Ureter (tissue), 1 donor: ENCODE measurements at regions not wholly inside any gene's neighbourhood (a gene's known extent, or its start where the extent isn't known, plus 50 kb on each side); places are given as distances from the start of the nearest gene placed in this dataset.

Experiments used
- DNase-seq: peaks from one replicate; pipeline ENCODE4 v3.0.0-alpha.2; 2020; ENCODE audit warnings: low spot score
- donor health status: DM: yes; HTN: yes; CAD: no.

DNA sequence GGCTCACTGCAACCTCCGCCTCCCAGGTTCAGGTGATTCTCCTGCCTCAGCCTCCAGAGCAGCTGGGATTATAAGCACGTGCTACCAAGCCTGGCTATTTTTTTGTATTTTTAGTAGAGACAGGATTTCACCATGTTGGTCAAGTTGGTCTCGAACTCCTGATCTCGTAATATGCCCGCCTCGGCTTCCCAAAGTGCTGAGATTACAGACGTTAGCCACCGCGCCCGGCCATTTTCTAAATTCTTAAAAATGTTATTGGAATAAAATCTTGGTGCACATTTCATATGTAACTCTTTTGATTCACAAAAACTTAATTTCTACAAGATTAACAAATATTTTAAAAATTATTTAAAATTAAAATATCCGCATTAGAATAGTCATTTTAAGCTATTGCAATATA, 1480.3 kb upstream of the SPRY2 start:
- DNase-seq: no peak

DNA sequence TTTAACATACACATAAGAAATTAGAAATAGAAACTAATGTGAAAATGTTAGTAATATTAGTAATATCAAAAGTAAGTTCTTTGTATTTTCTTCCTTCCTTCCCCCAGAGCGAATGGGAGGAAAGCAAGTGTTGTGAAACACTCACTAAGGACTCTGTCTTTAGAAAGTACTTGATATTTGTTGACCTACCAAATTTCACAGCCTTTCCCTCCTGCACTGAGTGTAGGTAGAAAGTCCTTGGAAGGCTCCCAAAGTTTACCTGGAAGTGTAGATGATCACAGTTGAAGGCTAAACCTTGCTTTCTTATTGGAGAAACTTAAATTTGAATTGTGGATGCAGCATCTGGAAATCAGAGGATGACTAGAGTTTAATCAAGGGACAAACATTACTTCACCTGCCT, 1459.5 kb upstream of the SPRY2 start:
- no peak for DNase-seq

DNA sequence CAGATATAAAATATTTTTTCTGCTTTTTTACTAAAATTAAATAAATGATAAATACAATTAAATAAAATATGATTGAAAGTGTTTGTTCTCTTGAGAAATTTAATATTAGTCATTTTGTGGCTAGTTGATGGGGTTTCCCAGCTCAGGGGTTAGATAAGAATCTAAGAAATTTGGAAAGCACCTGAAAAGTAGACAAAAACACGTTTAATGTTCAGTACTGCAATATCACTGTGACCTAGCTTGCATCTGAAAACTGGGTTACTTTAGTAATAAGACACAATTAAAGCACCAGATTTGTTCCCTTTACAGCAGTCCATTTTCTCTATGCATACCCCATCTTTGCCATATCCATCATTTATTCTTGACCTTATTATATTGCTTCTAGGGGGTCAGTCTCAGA, 1454.8 kb upstream of the SPRY2 start:
- DNase-seq: no peak

DNA sequence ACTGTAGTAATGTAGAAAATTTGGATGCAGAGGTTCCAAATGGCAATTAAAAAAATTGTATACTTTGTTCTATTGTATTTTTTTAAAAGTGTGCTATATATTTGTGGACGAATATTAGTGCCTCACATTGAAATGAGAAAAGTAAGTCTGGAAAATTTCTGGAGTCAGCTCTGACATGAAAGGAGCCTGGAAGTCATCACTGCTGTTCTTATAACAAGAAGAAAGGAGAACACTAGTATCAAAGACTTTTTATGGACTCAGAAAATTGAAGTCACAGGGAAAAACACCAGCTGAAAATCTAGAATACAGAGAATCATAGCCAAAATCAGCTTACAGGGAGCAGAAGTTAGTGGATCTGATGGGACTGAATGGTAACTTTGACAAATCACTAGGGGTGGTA, 1450.7 kb upstream of the SPRY2 start:
- no peak for DNase-seq

DNA sequence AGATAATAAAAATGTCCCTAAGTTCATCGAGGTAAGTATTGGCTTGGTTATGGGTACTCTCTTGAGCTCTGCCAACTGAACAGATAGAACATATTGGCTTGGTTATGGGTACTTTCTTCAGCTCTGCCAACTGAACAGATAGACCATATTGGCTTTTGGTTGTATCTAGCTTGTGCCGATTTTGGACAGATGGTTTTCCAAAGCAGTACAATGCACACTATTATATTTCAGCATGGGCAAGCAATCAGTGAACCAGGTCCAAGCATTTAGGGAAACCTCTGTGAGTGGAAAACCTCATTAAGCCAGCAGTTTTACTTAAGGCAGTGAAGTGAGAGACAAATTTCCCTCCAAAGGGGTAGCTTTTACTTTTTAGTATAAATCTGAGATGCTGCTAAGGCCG, 1440.5 kb upstream of the SPRY2 start:
- no peak for DNase-seq

DNA sequence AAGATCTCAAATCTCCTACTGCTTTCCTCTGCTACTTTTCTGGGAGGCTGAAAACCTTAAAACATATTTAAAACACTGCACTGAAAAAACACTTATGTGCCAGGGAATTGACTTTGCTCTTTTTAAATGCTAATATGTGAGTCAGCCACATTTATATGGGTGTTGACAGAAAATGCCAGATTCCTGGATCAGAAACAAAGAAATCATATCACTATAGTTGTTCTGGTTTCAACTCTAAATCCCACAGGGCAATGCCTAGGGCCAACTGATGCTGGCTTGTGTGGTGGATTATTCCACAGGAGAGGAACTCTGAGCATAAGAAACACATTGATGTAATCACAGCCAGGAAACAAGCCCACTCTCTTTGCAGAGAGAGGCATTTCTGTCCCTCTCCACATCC, 1439.0 kb upstream of the SPRY2 start:
- DNase-seq: no peak

DNA sequence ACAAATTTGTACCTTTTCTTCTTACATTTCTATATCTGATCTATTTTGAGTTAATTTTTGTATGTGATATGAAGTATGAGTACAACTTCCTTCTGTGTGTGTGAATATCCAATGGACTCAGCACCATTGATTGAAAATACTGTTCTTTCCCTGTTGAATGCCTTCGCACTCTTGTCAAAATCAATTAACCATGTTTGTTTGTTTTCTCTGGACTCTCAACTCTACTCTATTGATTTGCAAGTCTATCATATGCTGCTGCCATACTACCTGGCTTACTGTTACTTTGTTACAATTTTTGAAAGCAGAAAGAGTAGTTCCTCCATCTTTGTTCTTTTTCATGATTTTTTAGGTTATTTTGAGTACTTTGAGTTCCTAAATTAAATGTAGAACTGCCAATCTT, 1437.4 kb upstream of the SPRY2 start:
- DNase-seq: no peak

DNA sequence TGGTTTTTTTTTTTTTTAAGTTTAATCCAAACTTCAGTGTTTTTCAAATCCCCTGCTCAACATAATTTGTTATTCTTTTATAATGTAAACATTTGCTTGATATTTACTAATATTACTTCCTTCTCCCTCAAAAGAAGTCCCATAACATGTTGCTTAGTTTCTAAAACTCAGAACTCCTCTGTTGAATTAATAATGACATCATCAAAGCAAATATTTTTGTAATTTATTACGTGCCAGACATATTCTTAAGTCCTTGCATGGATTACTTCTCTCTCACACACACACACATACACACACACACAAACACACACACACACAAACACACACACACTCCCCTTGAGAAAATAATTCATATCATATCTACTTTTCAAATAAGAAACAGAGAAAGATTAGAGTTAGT, 1432.3 kb upstream of the SPRY2 start:
- no peak for DNase-seq

DNA sequence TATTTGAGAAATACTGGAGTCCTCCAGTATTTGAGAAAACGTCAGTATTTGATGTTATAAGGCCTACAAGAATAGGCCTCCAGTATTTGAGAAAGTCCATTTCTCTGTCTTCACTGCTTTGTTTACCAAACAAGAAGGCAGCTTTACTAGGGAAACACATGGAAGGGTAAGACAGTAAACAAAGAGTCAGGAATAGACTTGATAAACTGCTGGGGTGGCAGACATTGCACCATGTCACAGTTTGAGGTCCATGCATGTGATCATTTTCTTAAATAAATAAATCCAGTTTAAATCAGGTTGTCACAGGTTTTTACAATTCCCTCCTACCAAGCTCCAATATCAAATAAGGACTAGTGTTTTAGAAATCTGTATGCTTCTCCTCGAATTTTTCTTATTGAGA, 1431.0 kb upstream of the SPRY2 start:
- DNase-seq: no peak

DNA sequence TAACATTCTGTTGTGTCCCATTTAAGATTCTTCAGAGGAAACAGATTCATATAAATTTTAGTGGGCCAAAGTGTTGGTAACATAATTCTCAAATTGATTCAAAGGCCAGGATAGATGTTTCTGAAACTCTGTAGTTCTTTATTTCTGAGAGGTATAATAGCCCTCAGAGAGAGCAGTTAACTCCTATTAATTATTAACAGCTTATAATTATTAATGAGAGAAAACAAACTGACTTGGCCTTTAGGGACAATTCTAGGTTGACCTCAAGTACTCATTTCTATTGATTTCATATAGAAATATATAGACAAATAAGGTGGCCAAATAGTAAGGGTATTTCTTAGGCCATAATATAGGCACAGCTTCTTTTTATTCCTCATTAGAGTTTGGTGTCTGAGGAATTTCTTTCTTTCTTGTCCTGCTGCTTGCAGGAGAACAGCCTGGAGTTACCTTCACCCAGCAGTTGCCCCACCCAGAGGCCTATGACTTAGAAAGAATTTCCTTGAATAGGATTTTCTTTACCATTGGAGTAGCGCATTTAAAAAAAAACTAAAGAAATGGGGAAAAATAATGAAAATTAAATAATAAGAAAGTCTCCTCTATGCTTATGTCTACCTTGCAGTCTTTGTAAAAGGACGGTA, 1430.1 kb upstream of the SPRY2 start:
- no peak for DNase-seq

DNA sequence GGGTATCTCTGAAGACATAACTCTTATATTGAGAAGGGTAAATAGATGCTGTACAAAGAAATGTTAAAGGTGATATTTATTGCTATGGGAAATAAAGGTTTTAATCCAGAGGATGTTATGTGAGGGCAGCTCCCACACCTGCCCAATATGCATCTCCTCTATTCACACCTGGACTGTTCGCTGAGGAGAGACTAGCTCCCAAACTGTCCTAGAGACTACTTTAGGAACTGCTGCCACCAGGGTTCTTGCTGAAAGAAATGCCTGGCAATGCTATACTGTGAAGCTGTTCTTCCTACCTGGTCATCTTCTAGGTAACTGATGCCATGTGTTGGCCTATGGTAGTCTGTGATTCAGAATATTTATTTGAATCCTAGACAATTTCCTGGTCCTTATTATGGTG, 1421.5 kb upstream of the SPRY2 start:
- DNase-seq: no peak

DNA sequence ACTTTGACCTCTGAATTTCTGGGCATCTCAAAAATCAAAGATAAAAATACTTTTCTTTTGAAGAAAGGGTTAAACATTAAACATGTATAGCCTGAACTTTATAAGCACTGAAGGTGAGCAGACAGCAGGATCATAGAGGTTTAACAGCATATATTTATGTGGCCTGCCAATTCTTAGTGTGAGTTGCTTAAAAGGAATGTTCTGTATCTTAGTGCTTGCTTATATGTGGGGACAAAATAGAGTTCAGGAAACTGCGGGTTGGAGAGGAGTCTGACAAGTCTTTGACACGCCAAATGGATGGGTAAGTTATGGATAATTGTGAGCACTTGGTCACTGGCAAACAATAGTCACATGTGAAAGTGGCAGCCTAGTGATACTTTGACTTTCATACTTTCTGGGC, 1419.4 kb upstream of the SPRY2 start:
- DNase-seq: no peak

DNA sequence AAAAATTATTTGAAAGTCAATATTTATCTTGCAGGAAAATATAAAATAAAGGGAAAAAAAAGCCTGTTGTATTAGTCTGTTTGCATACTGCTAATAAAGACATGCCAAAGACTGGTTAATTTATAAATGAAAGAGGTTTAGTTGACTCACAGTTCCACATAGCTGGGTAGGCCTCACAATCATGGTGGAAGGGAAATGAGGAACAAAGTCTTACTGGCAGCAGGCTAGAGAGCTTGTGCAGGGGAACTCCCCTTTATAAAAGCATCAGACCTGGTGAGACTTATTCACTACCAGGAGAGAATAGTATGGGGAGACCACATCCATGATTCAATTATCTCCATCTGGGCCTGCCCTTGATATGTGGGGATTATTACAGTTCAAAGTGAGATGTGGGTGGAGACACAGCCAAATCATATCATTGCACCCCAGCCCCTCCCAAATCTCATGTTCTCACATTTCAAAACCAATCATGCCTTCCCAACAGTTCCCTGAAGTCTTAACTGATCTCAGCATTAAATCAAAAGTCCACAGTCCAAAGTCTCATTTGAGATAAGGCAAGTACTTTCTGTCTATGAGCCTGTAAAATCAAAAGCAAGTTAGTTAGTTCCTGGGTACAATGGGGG, 1416.5 kb upstream of the SPRY2 start:
- DNase-seq: no peak

DNA sequence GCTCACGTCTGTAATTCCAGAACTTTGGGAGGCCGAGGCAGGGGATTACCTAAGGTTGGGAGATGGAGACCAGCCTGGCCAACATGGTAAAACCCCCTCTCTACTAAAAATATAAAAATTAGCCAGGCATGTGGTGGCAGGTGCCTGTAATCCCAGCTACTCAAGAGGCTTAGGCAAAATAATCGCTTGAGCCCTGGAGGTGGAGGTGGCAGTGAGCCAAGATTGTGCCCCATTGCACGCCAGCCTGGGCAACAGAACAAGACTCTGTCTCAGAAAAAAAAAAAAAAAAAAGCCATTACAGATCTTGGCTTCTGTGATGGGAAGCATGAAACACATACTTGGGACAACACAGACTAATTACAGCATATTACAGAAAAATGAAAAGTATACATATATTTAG, 1404.5 kb upstream of the SPRY2 start:
- no peak for DNase-seq

DNA sequence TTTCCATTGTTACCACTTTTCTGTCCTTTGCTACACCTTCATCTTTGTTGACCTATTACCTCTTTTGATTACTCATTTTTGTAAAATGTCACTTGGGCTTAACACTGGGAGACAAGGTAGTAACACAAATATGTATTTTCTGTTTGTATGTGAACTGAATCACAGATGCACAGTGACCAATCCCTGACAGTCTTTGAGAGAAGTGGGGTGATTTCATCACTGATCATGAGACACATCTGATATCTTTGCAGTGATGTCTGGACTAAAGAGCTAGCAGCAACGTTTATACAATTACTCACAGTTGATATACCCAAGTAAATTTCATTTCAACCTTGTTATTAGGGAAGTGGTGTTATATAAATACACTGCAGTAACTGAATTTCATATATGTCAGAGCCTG, 1397.4 kb upstream of the SPRY2 start:
- DNase-seq: no peak

DNA sequence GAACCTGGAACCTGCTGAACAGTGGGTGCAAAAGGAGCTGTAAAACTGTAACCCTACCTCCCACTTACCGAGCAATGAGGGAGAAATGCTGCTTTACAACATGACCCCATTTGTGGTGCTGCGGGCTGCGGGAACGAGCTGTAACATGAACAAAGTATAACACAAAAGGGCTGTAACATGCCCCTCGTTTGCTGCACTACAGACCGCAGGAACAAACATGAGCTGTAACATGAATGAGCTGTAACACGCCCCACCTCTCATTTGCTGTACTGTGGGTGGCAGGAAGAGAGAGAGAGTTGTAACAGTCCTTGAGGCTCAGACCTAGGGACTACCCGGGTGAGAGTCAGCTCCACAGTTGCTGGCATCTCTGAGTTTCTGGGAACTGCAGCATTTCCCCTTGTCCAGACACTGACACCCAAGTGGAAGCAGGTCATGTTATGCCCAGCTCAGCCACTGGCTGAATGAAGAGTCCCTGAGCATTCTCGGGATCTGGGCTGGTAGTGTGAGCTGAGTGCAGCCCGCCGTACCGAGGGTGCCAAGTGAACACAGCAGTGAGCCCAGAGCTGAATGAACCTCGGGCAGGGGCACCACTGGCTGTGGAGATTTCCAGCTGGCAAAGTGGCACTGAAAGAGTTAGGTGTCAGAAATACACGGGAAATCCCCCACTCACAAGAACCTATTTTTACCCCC, 1385.3 kb upstream of the SPRY2 start:
- no peak for DNase-seq

DNA sequence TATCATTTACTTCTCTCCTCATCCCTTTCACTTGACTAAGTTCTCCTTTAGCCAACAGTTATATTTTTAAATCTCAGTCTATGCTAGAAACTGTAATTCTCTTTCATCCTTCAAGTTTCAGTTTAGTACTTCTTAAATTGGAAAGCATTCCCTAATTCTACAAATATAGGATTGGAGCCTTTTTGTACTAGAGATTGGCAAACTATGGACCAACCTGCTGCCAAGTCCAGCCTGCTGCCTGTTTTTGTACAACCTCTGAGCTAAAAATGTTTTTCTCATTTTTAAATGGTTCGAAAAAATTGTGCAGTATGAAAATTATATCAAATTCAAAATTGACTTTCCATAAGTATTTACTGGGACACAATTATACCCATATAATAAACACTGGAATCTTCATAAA, 1381.5 kb upstream of the SPRY2 start:
- DNase-seq: no peak

DNA sequence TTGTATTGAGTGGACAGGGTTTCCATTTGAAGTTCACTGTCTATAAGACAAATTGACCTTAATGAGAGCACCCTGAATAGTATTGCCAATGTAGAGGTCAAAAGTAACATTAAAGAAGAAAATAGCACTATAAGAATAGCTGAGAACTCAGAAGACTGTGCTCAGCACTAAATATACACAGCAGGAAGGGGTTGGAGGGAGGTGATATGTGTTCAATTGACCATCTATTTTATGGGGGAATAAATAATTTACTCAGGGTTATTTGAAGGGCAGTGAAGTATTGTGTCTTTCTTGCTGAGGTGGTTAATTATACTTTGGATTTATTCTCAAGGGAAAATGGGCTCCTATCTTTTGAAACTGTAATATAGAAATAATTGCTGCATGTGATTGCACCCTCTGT, 1380.5 kb upstream of the SPRY2 start:
- DNase-seq: no peak

DNA sequence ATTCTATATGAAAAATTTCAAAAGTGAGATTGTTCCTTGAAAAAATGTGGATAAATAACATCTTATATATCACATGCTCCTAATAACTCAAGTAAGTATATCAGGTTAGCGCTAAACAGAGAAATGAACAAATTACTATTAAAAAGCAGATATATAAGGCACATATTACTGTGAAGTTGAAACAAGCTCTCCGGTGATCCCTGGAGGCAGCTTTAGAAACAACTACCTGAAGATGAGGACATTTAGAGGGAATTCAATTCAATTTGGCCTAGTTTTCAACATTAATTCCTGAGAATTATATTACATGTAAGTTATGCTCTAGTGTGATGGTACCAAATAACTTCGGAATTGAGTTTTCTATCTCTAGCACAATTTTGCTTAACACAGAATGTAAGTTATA, 1373.6 kb upstream of the SPRY2 start:
- no peak for DNase-seq

DNA sequence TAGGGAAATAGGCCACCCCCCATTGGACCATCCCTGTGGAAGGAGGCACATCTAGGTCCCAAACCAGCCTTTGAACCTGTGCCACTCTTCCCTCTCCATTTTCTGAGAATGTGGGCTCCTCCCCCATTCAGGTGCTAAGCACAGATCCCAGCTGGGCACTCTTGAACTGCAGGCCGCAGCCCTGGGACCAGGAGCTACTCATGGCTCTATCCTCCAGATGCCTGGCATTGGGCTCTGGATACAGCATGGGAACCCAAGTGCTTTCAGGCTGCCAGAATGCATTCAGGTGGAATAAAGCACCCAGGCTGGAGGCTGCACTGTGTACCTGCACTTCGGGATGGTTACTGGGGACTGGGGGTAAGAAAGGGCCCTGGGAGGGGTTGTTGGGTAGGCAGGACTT, 1372.3 kb upstream of the SPRY2 start:
- no peak for DNase-seq

DNA sequence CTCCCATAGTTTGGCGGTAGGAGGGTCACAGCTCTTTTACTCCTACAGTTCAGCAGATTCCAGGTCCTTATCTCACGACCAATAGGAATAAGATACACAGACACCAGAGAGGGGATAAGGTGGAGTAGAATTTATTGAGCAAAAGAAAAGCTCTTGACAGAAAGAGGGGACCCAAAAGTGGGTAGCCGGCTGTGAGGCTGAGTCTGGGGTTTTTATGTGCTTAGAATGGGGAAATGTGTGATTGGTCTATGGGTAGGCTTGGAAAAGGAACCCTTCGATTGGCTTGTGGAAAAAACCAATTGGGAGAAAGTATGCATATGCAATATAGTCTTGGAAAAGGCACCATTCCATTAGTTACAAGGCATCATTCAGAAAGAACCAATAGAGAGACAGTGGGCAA, 1356.9 kb upstream of the SPRY2 start:
- DNase-seq: no peak

DNA sequence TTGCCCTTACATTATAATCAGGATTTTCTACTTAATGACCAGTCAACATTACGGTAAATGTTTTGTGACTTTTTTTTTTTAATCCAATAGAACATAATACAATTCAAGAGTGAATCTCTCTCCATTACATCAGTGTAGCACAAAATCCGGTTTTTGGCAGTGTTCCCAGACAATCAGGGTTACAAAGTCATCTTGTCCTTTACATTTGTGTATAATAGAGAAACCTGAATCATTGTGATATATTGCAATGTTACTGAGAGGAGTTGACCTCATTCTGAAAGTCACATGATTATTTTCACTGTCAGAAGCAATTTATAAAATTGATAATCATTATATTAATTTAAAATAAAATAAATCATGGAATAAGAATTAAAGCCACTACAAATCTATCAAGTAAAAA, 1346.0 kb upstream of the SPRY2 start:
- DNase-seq: no peak

DNA sequence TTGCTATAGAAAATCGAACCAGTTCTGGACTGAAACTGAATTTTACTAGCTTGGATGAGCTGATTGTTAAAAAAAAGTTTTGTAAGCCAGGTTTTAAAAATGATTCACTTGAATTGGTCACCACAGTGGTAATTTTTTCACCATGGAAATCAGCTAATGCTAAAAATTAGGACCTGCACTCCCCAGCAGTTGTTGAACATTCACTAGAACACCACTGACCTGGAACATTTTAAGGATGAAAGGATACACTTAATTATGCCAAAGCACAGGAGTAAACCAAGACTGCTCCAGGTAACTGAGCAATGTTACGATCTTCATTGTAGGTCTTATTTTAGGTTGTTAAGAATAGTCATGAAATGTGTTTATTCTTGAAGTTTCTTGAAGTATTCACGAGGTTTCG, 1342.6 kb upstream of the SPRY2 start:
- DNase-seq: no peak
